ENCODE measurements at regions not wholly inside any gene's neighbourhood (a gene's known extent, or its start where the extent isn't known, plus 50 kb on each side); places are given as distances from the start of the nearest gene placed in this dataset.

- DNase-seq (ENCODE audit: low read depth, low spot score): no peak
- Histone ChIP-seq H3K27me3 (ENCODE audit: control insufficient read depth, insufficient read depth, low read length) (no peaks in the 10 kb centered on the region), H3K4me3 (ENCODE audit: low read depth in 2 of 2, low read length in 2 of 2) (no peak overlapping the region), H3K4me1 (ENCODE audit: control insufficient read depth, insufficient read depth, low read length) (no peaks in the 10 kb centered on the region), H3K36me3 (ENCODE audit: control insufficient read depth, insufficient read depth, low read length) (no peaks in the 10 kb centered on the region), H3K27ac (ENCODE audit: low read length) (no peak overlapping the region), H3K9me3 (ENCODE audit: control insufficient read depth, insufficient read depth, low read depth, low read length) (0 out of 2 replicates have a peak, but pooled peaks cover 8% of the 10 kb centered on the region)
- ChIA-PET CTCF (no interaction called here), POLR2A (no interaction called here)
- in situ Hi-C loops (cut with HindIII; ENCODE audit: low pct_unique_long_range_greater_than_20kb, low sequenced_read_pairs): no loop called here
- TF ChIP-seq POLR2AphosphoS5 (IDR thresholded peaks at IDR 0.05; ENCODE audit: low read depth, low read length): no peak
- TF ChIP-seq, protein P1, sequence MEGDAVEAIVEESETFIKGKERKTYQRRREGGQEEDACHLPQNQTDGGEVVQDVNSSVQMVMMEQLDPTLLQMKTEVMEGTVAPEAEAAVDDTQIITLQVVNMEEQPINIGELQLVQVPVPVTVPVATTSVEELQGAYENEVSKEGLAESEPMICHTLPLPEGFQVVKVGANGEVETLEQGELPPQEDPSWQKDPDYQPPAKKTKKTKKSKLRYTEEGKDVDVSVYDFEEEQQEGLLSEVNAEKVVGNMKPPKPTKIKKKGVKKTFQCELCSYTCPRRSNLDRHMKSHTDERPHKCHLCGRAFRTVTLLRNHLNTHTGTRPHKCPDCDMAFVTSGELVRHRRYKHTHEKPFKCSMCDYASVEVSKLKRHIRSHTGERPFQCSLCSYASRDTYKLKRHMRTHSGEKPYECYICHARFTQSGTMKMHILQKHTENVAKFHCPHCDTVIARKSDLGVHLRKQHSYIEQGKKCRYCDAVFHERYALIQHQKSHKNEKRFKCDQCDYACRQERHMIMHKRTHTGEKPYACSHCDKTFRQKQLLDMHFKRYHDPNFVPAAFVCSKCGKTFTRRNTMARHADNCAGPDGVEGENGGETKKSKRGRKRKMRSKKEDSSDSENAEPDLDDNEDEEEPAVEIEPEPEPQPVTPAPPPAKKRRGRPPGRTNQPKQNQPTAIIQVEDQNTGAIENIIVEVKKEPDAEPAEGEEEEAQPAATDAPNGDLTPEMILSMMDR (IDR thresholded peaks at IDR 0.05): no peak
- no TSS peak for BruUV-seq (replicated peaks)
- no peak for ATAC-seq
- intact Hi-C loops (cut with micrococcal nuclease; ENCODE audit: unreplicated experiment): no loop called here
Measured at GRCh38 chr12:124147027-124147426, 147.9 kb upstream of the RFLNA start.

DNA sequence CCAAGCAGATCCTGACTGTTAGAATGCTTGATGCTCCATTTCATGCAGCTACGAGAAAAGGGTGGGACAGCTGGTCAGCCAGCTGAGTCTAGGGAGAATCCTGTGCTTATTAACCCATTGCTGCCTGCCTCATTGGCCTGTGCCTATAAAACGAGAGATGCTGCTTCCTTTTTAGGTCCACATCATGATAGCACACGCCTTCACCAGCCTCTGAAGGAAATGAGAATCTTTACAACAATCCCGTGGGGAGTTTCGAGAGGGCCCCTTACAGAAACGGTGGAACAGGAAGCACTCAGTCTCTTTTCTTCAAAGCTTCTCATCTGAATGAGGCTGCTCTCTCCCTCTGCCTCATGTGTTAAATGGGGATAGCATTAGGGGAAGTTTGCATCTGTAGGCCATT, 147.3 kb upstream of the RFLNA start:
- 0 out of 2 replicates have a peak, but pooled peaks cover 6% of the 10 kb centered on the region for H3K9me3 ChIP-seq (ENCODE audit: control insufficient read depth, insufficient read depth, low read depth, low read length)
- TF ChIP-seq SIN3A (IDR thresholded peaks at IDR 0.05; ENCODE audit: borderline replicate concordance, insufficient read depth, low read depth, low read length): no peak
- in situ Hi-C loops (cut with HindIII; ENCODE audit: low pct_unique_long_range_greater_than_20kb, low sequenced_read_pairs): no loop called here
- H3K36me3 ChIP-seq (ENCODE audit: control insufficient read depth, insufficient read depth, low read length): no peaks in the 10 kb centered on the region
- no peak overlapping the region for H3K27ac ChIP-seq (ENCODE audit: low read length)
- H3K4me3 ChIP-seq (ENCODE audit: low read depth in 2 of 2, low read length in 2 of 2): no peak overlapping the region
- POLR2A ChIA-PET: no interaction called here
- intact Hi-C loops (cut with micrococcal nuclease; ENCODE audit: unreplicated experiment): no loop called here
- no peak for ATAC-seq
- no peaks in the 10 kb centered on the region for H3K27me3 ChIP-seq (ENCODE audit: control insufficient read depth, insufficient read depth, low read length)
- CTCF ChIA-PET: interaction anchor here (0.6 kb wide), 1 partner anchor 1892 kb away, joined by 4 read pairs; no protein-coding TSS in a partner anchor
- H3K4me1 ChIP-seq (ENCODE audit: control insufficient read depth, insufficient read depth, low read length): no peaks in the 10 kb centered on the region
- DNase-seq (ENCODE audit: low read depth, low spot score): no peak
- BruUV-seq (replicated peaks): no TSS peak

DNA sequence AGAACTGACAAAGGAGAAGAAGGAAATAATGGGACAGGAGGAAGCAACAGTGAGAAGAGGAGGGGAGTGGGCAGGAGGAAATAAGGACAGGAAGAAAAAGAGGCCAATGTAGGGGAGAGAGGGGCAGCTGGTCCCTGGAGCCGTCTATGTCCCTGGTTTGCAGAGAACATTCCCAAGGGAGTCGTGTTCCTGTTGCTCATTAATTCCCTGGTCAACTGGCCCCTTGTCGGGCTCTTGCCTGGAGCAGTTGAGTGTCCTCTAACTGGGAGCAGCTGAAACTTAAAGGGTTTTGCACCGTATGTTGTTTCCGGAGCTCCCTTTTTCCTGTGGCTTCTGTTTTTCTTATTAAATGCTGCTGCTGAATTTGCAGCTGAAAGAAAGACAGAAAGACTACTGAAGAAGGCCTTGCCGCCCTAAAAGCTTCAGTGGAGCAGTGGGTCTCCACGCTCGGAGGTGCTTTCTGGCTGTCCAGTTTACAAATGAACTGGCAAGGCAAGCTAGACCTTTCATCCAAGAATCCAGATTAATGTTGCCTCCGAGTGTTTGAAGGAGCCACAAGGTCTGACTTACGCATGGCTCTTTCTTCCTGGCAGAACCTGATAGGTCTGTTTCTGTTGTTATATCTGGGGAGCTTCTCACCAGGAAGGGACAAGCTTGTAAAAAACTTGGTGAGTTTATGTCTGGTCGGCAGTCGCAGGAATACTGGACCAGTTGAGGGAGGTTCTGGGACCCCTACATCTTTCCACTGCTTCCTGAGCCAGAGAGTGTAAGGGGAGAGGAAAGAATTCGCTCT, 146.2 kb upstream of the RFLNA start:
- ChIA-PET POLR2A (no interaction called here), CTCF (no interaction called here)
- DNase-seq (ENCODE audit: low read depth, low spot score) (no peak), ATAC-seq (no peak)
- no peaks in the 10 kb centered on the region for H3K4me1 ChIP-seq (ENCODE audit: control insufficient read depth, insufficient read depth, low read length)
- H3K4me3 ChIP-seq (ENCODE audit: low read depth in 2 of 2, low read length in 2 of 2): no peak overlapping the region
- BruUV-seq (replicated peaks): no TSS peak
- H3K36me3 ChIP-seq (ENCODE audit: control insufficient read depth, insufficient read depth, low read length): no peaks in the 10 kb centered on the region
- H3K27me3 ChIP-seq (ENCODE audit: control insufficient read depth, insufficient read depth, low read length): no peaks in the 10 kb centered on the region
- no peak overlapping the region for H3K27ac ChIP-seq (ENCODE audit: low read length)
- no peaks in the 10 kb centered on the region for H3K9me3 ChIP-seq (ENCODE audit: control insufficient read depth, insufficient read depth, low read depth, low read length)
- intact Hi-C loops (cut with micrococcal nuclease; ENCODE audit: unreplicated experiment): no loop called here
- TF ChIP-seq, protein P2, sequence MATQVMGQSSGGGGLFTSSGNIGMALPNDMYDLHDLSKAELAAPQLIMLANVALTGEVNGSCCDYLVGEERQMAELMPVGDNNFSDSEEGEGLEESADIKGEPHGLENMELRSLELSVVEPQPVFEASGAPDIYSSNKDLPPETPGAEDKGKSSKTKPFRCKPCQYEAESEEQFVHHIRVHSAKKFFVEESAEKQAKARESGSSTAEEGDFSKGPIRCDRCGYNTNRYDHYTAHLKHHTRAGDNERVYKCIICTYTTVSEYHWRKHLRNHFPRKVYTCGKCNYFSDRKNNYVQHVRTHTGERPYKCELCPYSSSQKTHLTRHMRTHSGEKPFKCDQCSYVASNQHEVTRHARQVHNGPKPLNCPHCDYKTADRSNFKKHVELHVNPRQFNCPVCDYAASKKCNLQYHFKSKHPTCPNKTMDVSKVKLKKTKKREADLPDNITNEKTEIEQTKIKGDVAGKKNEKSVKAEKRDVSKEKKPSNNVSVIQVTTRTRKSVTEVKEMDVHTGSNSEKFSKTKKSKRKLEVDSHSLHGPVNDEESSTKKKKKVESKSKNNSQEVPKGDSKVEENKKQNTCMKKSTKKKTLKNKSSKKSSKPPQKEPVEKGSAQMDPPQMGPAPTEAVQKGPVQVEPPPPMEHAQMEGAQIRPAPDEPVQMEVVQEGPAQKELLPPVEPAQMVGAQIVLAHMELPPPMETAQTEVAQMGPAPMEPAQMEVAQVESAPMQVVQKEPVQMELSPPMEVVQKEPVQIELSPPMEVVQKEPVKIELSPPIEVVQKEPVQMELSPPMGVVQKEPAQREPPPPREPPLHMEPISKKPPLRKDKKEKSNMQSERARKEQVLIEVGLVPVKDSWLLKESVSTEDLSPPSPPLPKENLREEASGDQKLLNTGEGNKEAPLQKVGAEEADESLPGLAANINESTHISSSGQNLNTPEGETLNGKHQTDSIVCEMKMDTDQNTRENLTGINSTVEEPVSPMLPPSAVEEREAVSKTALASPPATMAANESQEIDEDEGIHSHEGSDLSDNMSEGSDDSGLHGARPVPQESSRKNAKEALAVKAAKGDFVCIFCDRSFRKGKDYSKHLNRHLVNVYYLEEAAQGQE (IDR thresholded peaks at IDR 0.05; ENCODE audit: insufficient read depth in 1 of 2, low read depth in 2 of 2, low read length in 1 of 2): no peak
- TF ChIP-seq, protein P1 (IDR thresholded peaks at IDR 0.05): no peak
- TF ChIP-seq POLR2AphosphoS5 (IDR thresholded peaks at IDR 0.05; ENCODE audit: low read depth, low read length): no peak
- TF ChIP-seq SIN3A (IDR thresholded peaks at IDR 0.05; ENCODE audit: borderline replicate concordance, insufficient read depth, low read depth, low read length): no peak
- TF ChIP-seq TCF7L2 (IDR thresholded peaks at IDR 0.05; ENCODE audit: low read depth, low read length): no peak
- in situ Hi-C loops (cut with HindIII; ENCODE audit: low pct_unique_long_range_greater_than_20kb, low sequenced_read_pairs): no loop called here

All from Panc1 (cell line).